H1 (cell line): ENCODE measurements at regions not wholly inside any gene's neighbourhood (a gene's known extent, or its start where the extent isn't known, plus 50 kb on each side); places are given as distances from the start of the nearest gene placed in this dataset.

Source experiments
- CTCF ChIA-PET: fragments of 300-600 bp; sonication (Branson Sonifier 250); formaldehyde crosslinking; loops from one replicate; lab custom pipeline; 2021; ENCODE audit not compliant: partially characterized antibody; lab: Charles Lee
- POLR2A ChIA-PET: fragments of 300-600 bp; sonication (Branson Sonifier 250); formaldehyde crosslinking; loops from one replicate; lab custom pipeline; 2021; ENCODE audit warnings: inconsistent platforms; ENCODE audit not compliant: partially characterized antibody; lab: Charles Lee
- DNase-seq, 2 experiments: peaks; one replicate each; pipeline versions ENCODE4 v3.0.0 to v3.0.0-alpha.2; 2010 to 2022; ENCODE audit warnings: low spot score in 2 of 2, low read depth in 1 of 2, mixed read lengths in 1 of 2
- FAIRE-seq: peaks from 2 replicates; lab custom pipeline; 2011; peaks lifted over from hg19 to GRCh38; lab: Jason Lieb, UNC
- H2AFZ ChIP-seq: 2 replicates; pipeline ENCODE4 v1.8.1; 2012; ENCODE audit warnings: low read length, inconsistent platforms
- H2AK5ac ChIP-seq: 2 replicates; pipeline ENCODE4 v1.6.1; 2013; ENCODE audit warnings: low read depth, low read length
- H2BK120ac ChIP-seq: replicated peaks from 2 replicates; pipeline ENCODE3; 2013; ENCODE audit warnings: low read depth, low read length, inconsistent platforms
- H2BK12ac ChIP-seq: 2 replicates; pipeline ENCODE4 v1.6.1; 2013; ENCODE audit warnings: low read depth, low read length
- H2BK15ac ChIP-seq: 2 replicates; pipeline ENCODE4 v1.6.1; 2013; ENCODE audit warnings: low read length
- H2BK20ac ChIP-seq: 2 replicates; pipeline ENCODE4 v1.6.1; 2013; ENCODE audit warnings: low read length
- H2BK5ac ChIP-seq: 2 replicates; pipeline ENCODE4 v1.6.1; 2013; ENCODE audit warnings: low read depth, low read length
- H3K14ac ChIP-seq: 2 replicates; pipeline ENCODE4 v1.6.1; 2013; ENCODE audit warnings: inconsistent platforms; ENCODE audit not compliant: insufficient read length
- H3K18ac ChIP-seq: 2 replicates; pipeline ENCODE4 v1.6.1; 2013; ENCODE audit warnings: low read length; ENCODE audit errors: extremely low read depth
- H3K23ac ChIP-seq: 2 replicates; pipeline ENCODE4 v1.6.1; 2013; ENCODE audit warnings: inconsistent platforms; ENCODE audit not compliant: insufficient read length
- H3K23me2 ChIP-seq: 2 replicates; pipeline ENCODE4 v1.6.1; 2013; ENCODE audit warnings: low read depth, low read length
- H3K27ac ChIP-seq: 2 replicates; pipeline ENCODE4 v1.6.1; 2011; ENCODE audit warnings: low read depth, low read length, inconsistent platforms
- H3K27me3 ChIP-seq, 4 experiments: replicated peaks in 1 of 4; 1 replicate in 1 of 4; 2 replicates in 3 of 4; pipeline versions ENCODE4 v1.6.1 to v1.8.1; 2011 to 2013; ENCODE audit warnings: low read length in 3 of 4, mild to moderate bottlenecking in 3 of 4, inconsistent platforms in 2 of 4, mixed read lengths in 2 of 4, moderate library complexity in 1 of 4; ENCODE audit not compliant: control insufficient read depth in 3 of 4, insufficient read depth in 3 of 4; ENCODE audit errors: extremely low read depth in 1 of 4
- H3K36me3 ChIP-seq, 4 experiments: 2 replicates each; pipeline versions ENCODE4 v1.6.1 to v1.8.1; 2011 to 2013; ENCODE audit warnings: mild to moderate bottlenecking in 4 of 4, low read length in 3 of 4, moderate library complexity in 2 of 4, control low read depth in 1 of 4, inconsistent platforms in 1 of 4; ENCODE audit not compliant: insufficient read depth in 4 of 4, control insufficient read depth in 2 of 4
- H3K4ac ChIP-seq: replicated peaks from 2 replicates; pipeline ENCODE3; 2013; ENCODE audit warnings: low read length, low read depth, mixed read lengths, inconsistent platforms; ENCODE audit not compliant: insufficient read length
- H3K4me1 ChIP-seq, 4 experiments: replicated peaks in 1 of 4; 1 replicate in 1 of 4; 2 replicates in 3 of 4; pipeline versions ENCODE4 v1.6.1 to v1.8.1; 2011 to 2013; ENCODE audit warnings: low read length in 3 of 4, inconsistent platforms in 2 of 4, mixed read lengths in 1 of 4; ENCODE audit not compliant: insufficient read depth in 4 of 4, control insufficient read depth in 3 of 4
- H3K4me2 ChIP-seq, 2 experiments: 2 replicates each; pipeline versions ENCODE4 v1.6.1 to v1.8.1; 2011 to 2013; ENCODE audit warnings: low read depth in 2 of 2, low read length in 2 of 2, control low read depth in 1 of 2, inconsistent platforms in 1 of 2, mild to moderate bottlenecking in 1 of 2; ENCODE audit not compliant: insufficient read depth in 1 of 2
- H3K4me3 ChIP-seq, 4 experiments: fragments of 200-600, 300-600 bp in 1 of 4; sonication (generic), shearing (Covaris generic), sonication (Bioruptor Twin) in 1 of 4; 2 replicates each; pipeline versions ENCODE4 v1.5.1 to v1.8.1; 2011 to 2016; ENCODE audit warnings: low read length in 4 of 4, low read depth in 3 of 4, control low read depth in 2 of 4, inconsistent platforms in 2 of 4, mild to moderate bottlenecking in 2 of 4, mixed read lengths in 1 of 4, moderate library complexity in 1 of 4; ENCODE audit not compliant: insufficient read depth in 2 of 4; ENCODE audit errors: extremely low read depth in 1 of 4
- H3K56ac ChIP-seq: replicated peaks from 2 replicates; pipeline ENCODE3; 2013; ENCODE audit warnings: low read depth, mild to moderate bottlenecking, mixed read lengths, low read length, inconsistent platforms; ENCODE audit not compliant: insufficient read length
- H3K79me1 ChIP-seq: 2 replicates; pipeline ENCODE4 v1.6.1; 2013; ENCODE audit warnings: low read depth, low read length, control low read depth
- H3K79me2 ChIP-seq, 2 experiments: 2 replicates each; pipeline versions ENCODE4 v1.6.1 to v1.8.1; 2012 to 2013; ENCODE audit warnings: low read length in 2 of 2, mild to moderate bottlenecking in 2 of 2, inconsistent platforms in 1 of 2; ENCODE audit not compliant: insufficient read depth in 2 of 2, control insufficient read depth in 1 of 2
- H3K9ac ChIP-seq, 4 experiments: replicated peaks in 1 of 4; 1 replicate in 1 of 4; 2 replicates in 3 of 4; pipeline versions ENCODE4 v1.6.1 to v1.8.1; 2011 to 2013; ENCODE audit warnings: low read depth in 3 of 4, low read length in 3 of 4, control low read depth in 2 of 4, mild to moderate bottlenecking in 2 of 4, moderate library complexity in 2 of 4, inconsistent platforms in 1 of 4; ENCODE audit errors: extremely low read depth in 1 of 4
- H3K9me3 ChIP-seq, 2 experiments: 2 replicates each; pipeline versions ENCODE4 v1.6.1 to v1.8.1; 2012 to 2013; ENCODE audit warnings: mild to moderate bottlenecking in 2 of 2, moderate library complexity in 2 of 2, control low read depth in 1 of 2, inconsistent platforms in 1 of 2, low read depth in 1 of 2, low read length in 1 of 2, mixed read lengths in 1 of 2; ENCODE audit not compliant: insufficient read depth in 2 of 2
- H4K20me1 ChIP-seq, 2 experiments: replicated peaks in 1 of 2; 2 replicates each; pipeline versions ENCODE3 to v1.8.1; 2011 to 2013; ENCODE audit warnings: inconsistent platforms in 2 of 2, low read length in 2 of 2, mild to moderate bottlenecking in 1 of 2; ENCODE audit not compliant: insufficient read depth in 2 of 2, control insufficient read depth in 1 of 2
- H4K5ac ChIP-seq: 2 replicates; pipeline ENCODE4 v1.6.1; 2013; ENCODE audit warnings: low read length, low read depth, mixed read lengths, inconsistent platforms; ENCODE audit not compliant: insufficient read length
- H4K8ac ChIP-seq: 2 replicates; pipeline ENCODE4 v1.8.0; 2013; ENCODE audit warnings: mild to moderate bottlenecking, moderate library complexity, low read length, inconsistent platforms; ENCODE audit not compliant: insufficient read depth; ENCODE audit errors: extremely low read depth
- H4K91ac ChIP-seq: replicated peaks from 2 replicates; pipeline ENCODE3; 2013; ENCODE audit warnings: low read length, mixed read lengths, inconsistent platforms; ENCODE audit not compliant: insufficient read length
- ATF2 ChIP-seq: IDR thresholded peaks from 2 replicates; pipeline ENCODE4 v1.6.1; 2012; ENCODE audit warnings: low read length, inconsistent platforms
- CBX8 ChIP-seq: fragments of 300-800, 300-1000 bp; sonication (generic); IDR thresholded peaks from 2 replicates; pipeline ENCODE4 v1.7.1; 2016; ENCODE audit warnings: low read depth, low read length, borderline replicate concordance
- CHD1 ChIP-seq: IDR thresholded peaks from 2 replicates; pipeline ENCODE4 v1.6.1; 2012; ENCODE audit warnings: low read depth, low read length, improper control_type of control experiment
- JUN ChIP-seq: IDR thresholded peaks from 2 replicates; pipeline ENCODE4 v1.6.1; 2011; ENCODE audit warnings: low read depth, mild to moderate bottlenecking, improper control_type of control experiment, low read length
- JUND ChIP-seq: IDR thresholded peaks from 2 replicates; pipeline ENCODE4 v1.6.1; 2011; ENCODE audit warnings: mild to moderate bottlenecking, improper control_type of control experiment, low read length
- KDM1A ChIP-seq: fragments of 200-600, 300-600 bp; sonication (generic); IDR thresholded peaks from 2 replicates; pipeline ENCODE4 v1.7.1; 2016; ENCODE audit warnings: mild to moderate bottlenecking, low read length, borderline replicate concordance
- KDM5A ChIP-seq: fragments of 200-600 bp; IDR thresholded peaks from 2 replicates; pipeline ENCODE4 v1.7.1; 2012; ENCODE audit warnings: mild to moderate bottlenecking, low read length, inconsistent platforms, mixed read lengths
- POLR2AphosphoS5 ChIP-seq: IDR thresholded peaks from 2 replicates; pipeline ENCODE4 v1.6.1; 2011; ENCODE audit warnings: low read depth, low read length
- WGBS, 2 experiments: shearing (Covaris generic) in 1 of 2; methylation state at CpG; one replicate each; pipeline versions ENCODE4 v1.1.6 to v1.1.7; 2013 to 2015; ENCODE audit warnings: low lambda C conversion rate in 2 of 2, mixed read lengths in 2 of 2, inconsistent platforms in 1 of 2, low coverage in 1 of 2, missing lambda C conversion rate in 1 of 2; ENCODE audit not compliant: insufficient replicate concordance in 2 of 2, insufficient coverage in 1 of 2, insufficient read length in 1 of 2; ENCODE audit errors: extremely low coverage in 1 of 2, missing lambda C conversion rate in 1 of 2; 5-methylcytosine and 5-hydroxymethylcytosine counted together

GRCh38 chr18:10279471-10279870, 175.0 kb upstream of the APCDD1 start:
- Histone ChIP-seq H3K79me2 (no peaks in the 10 kb centered on the region), H3K27ac (no peak overlapping the region), H3K56ac (no peak overlapping the region), H3K79me1 (no peaks in the 10 kb centered on the region), H3K27me3 (no peaks in the 10 kb centered on the region), H3K9ac (no peak overlapping the region), H4K20me1 (no peaks in the 10 kb centered on the region), H3K18ac (no peak overlapping the region), H3K4ac (no peak overlapping the region), H3K9me3 (no peaks in the 10 kb centered on the region), H4K91ac (no peak overlapping the region), H2AFZ (0 out of 2 replicates have a peak overlapping the region, but pooled peaks have one; percentile 17), H3K23me2 (no peaks in the 10 kb centered on the region), H2BK15ac (no peak overlapping the region), H3K4me2 (no peak overlapping the region), H4K8ac (no peak overlapping the region), H3K14ac (no peak overlapping the region), H2AK5ac (no peak overlapping the region), H2BK120ac (no peak overlapping the region), H3K23ac (no peak overlapping the region), H3K36me3 (no peaks in the 10 kb centered on the region), H2BK12ac (no peak overlapping the region), H4K5ac (no peak overlapping the region), H2BK20ac (no peak overlapping the region), H3K4me3 (no peak overlapping the region), H2BK5ac (no peak overlapping the region), H3K4me1 (no peaks in the 10 kb centered on the region)
- ChIA-PET CTCF (no interaction called here), POLR2A (no interaction called here)
- no peak for FAIRE-seq
- 93% methylated on average over 4 of the region's 4 CpGs; no CpG with 5 or more reads in 1 of the 2 experiments for WGBS, 2 experiments
- TF ChIP-seq KDM1A (no peak), JUND (no peak), KDM5A (no peak), CBX8 (no peak), POLR2AphosphoS5 (no peak), ATF2 (no peak), CHD1 (no peak), JUN (no peak)
- no peak for DNase-seq
